GM12874 (cell line): ENCODE measurements at regions not wholly inside any gene's neighbourhood (a gene's known extent, or its start where the extent isn't known, plus 50 kb on each side); places are given as distances from the start of the nearest gene placed in this dataset.

Experiments used
- CTCF ChIP-seq: IDR thresholded peaks from 2 replicates; pipeline ENCODE4 v1.5.1; 2011; ENCODE audit warnings: low read depth, mild to moderate bottlenecking, control low read depth, low read length, moderate library complexity; ENCODE audit not compliant: insufficient read depth

- TF ChIP-seq CTCF, result no peak
Observed at GRCh38 chr9:108477529-108478006, 378.2 kb downstream of the ACTL7B start.

- no peak for TF ChIP-seq CTCF
Observed at GRCh38 chr9:108476574-108476973, 379.2 kb downstream of the ACTL7B start.

- TF ChIP-seq CTCF, result no peak
Observed at GRCh38 chr9:108475813-108476212, 380.0 kb downstream of the ACTL7B start.

- TF ChIP-seq CTCF, result no peak
Observed at GRCh38 chr9:108474356-108474755, 381.4 kb downstream of the ACTL7B start.

- TF ChIP-seq CTCF, result no peak
Observed at GRCh38 chr9:108473209-108474112, 382.3 kb downstream of the ACTL7B start.

- TF ChIP-seq CTCF, result no peak
Observed at GRCh38 chr9:108469654-108470053, 386.1 kb downstream of the ACTL7B start.

GRCh38 chr9:108468364-108468763 lies 387.4 kb downstream of the ACTL7B start:
- peak; percentile 56; the same call in 1 of the 2 replicates for TF ChIP-seq CTCF
